PC-9 (cell line): ENCODE measurements at regions not wholly inside any gene's neighbourhood (a gene's known extent, or its start where the extent isn't known, plus 50 kb on each side); places are given as distances from the start of the nearest gene placed in this dataset.

Source experiments
- BruUV-seq: library from RNA; stranded (reverse); fragments of 400-500 nt; replicated peaks from 2 replicates; lab custom pipeline; 2021; lab: Mats Ljungman, UMichigan
- CTCF ChIA-PET: fragments of 300-600 bp; sonication (Branson Sonifier 250); formaldehyde crosslinking; loops from one replicate; lab custom pipeline; 2022; ENCODE audit warnings: antibody characterized with exemption; lab: Charles Lee
- POLR2A ChIA-PET: fragments of 300-600 bp; sonication (Branson Sonifier 250); formaldehyde crosslinking; loops from one replicate; lab custom pipeline; 2022; ENCODE audit warnings: antibody characterized with exemption; ENCODE audit not compliant: unreplicated experiment; lab: Charles Lee
- DNase-seq, 2 experiments: peaks; one replicate each; pipeline versions ENCODE4 v3.0.0 to v3.0.0-alpha.2; 2015 to 2022; ENCODE audit warnings: mixed read lengths in 1 of 2
- H2AFZ ChIP-seq: fragments of 200-600 bp; sonication (generic); 2 replicates; pipeline ENCODE4 v1.8.1; 2017; ENCODE audit warnings: antibody characterized with exemption
- H3F3A ChIP-seq: fragments of 200-600 bp; sonication (generic); 2 replicates; pipeline ENCODE4 v1.8.1; 2017; ENCODE audit warnings: antibody characterized with exemption, mild to moderate bottlenecking, low read depth; ENCODE audit not compliant: insufficient read depth
- H3K27ac ChIP-seq: fragments of 200-600 bp; sonication (generic); 2 replicates; pipeline ENCODE4 v1.6.1; 2016; ENCODE audit warnings: mixed run types
- H3K27me3 ChIP-seq: fragments of 200-600 bp; sonication (generic); 2 replicates; pipeline ENCODE4 v1.6.1; 2016; ENCODE audit warnings: low read depth, mixed run types; ENCODE audit not compliant: insufficient read depth
- H3K36me3 ChIP-seq: fragments of 200-600 bp; sonication (generic); 2 replicates; pipeline ENCODE4 v1.6.1; 2016; ENCODE audit warnings: low read depth, mixed run types
- H3K4me1 ChIP-seq: fragments of 200-600 bp; sonication (generic); replicated peaks from 2 replicates; pipeline ENCODE4 v1.6.1; 2016; ENCODE audit warnings: mixed run types; ENCODE audit not compliant: insufficient read depth
- H3K4me2 ChIP-seq: fragments of 200-600 bp; sonication (generic); 2 replicates; pipeline ENCODE4 v1.6.1; 2017; ENCODE audit warnings: mixed run types
- H3K4me3 ChIP-seq: fragments of 200-600 bp; sonication (generic); 2 replicates; pipeline ENCODE4 v1.6.1; 2016; ENCODE audit warnings: mixed run types
- H3K79me2 ChIP-seq: fragments of 200-600 bp; sonication (generic); 2 replicates; pipeline ENCODE4 v1.6.1; 2017; ENCODE audit warnings: low read depth, mixed run types
- H3K9me2 ChIP-seq: fragments of 200-600 bp; sonication (generic); 2 replicates; pipeline ENCODE4 v1.8.1; 2017; ENCODE audit warnings: mild to moderate bottlenecking; ENCODE audit not compliant: insufficient read depth
- H3K9me3 ChIP-seq: fragments of 200-600 bp; sonication (generic); 2 replicates; pipeline ENCODE4 v1.8.1; 2016; ENCODE audit warnings: low read depth; ENCODE audit not compliant: insufficient read depth
- H4K20me1 ChIP-seq: fragments of 200-600 bp; sonication (generic); 2 replicates; pipeline ENCODE4 v1.8.1; 2017; ENCODE audit not compliant: insufficient read depth
- CTCF ChIP-seq: fragments of 200-600 bp; sonication (generic); conservative IDR thresholded peaks from 2 replicates; pipeline ENCODE4 v1.6.1; 2017; ENCODE audit warnings: mixed run types, antibody characterized with exemption, mild to moderate bottlenecking, moderate library complexity
- EZH2 ChIP-seq: fragments of 200-600 bp; sonication (generic); IDR thresholded peaks from 2 replicates; pipeline ENCODE4 v1.8.0; 2017; ENCODE audit warnings: antibody characterized with exemption, low read depth
- intact Hi-C: fragments of 100-400 bp; cut with micrococcal nuclease; formaldehyde crosslinking; loops from one replicate; pipeline ENCODE4 v1.10.0; 2022; ENCODE audit not compliant: unreplicated experiment

- intact Hi-C loops = no loop called here
- no peak for DNase-seq
- Histone ChIP-seq H3K9me2 (no peaks in the 10 kb centered on the region), H3K4me3 (no peak overlapping the region), H4K20me1 (no peaks in the 10 kb centered on the region), H3K36me3 (no peaks in the 10 kb centered on the region), H2AFZ (no peak overlapping the region), H3K79me2 (no peaks in the 10 kb centered on the region), H3K27ac (no peak overlapping the region), H3K27me3 (peaks cover 96% of the 10 kb centered on the region), H3K9me3 (no peaks in the 10 kb centered on the region), H3K4me2 (no peak overlapping the region), H3F3A (no peaks in the 10 kb centered on the region), H3K4me1 (no peaks in the 10 kb centered on the region)
- ChIA-PET POLR2A (no interaction called here), CTCF (interaction anchor here (0.6 kb wide), 1 partner anchor 53 kb away, joined by 4 read pairs; no protein-coding TSS in a partner anchor)
- no TSS peak for BruUV-seq
- TF ChIP-seq CTCF = no peak
- no peak for TF ChIP-seq EZH2
Measured at GRCh38 chr6:169845426-169846285, 94.2 kb downstream of the ERMARD start.

- no peak overlapping the region for H2AFZ ChIP-seq
- DNase-seq = no peak
- H3K4me1 ChIP-seq = no peaks in the 10 kb centered on the region
- H4K20me1 ChIP-seq = no peaks in the 10 kb centered on the region
- H3K9me3 ChIP-seq = no peaks in the 10 kb centered on the region
- no peak overlapping the region for H3K27ac ChIP-seq
- no peaks in the 10 kb centered on the region for H3F3A ChIP-seq
- no peaks in the 10 kb centered on the region for H3K36me3 ChIP-seq
- peaks cover 89% of the 10 kb centered on the region for H3K27me3 ChIP-seq
- intact Hi-C loops = no loop called here
- ChIA-PET POLR2A (no interaction called here), CTCF (interaction anchor here (0.6 kb wide), 1 partner anchor 53 kb away, joined by 4 read pairs; no protein-coding TSS in a partner anchor)
- no peaks in the 10 kb centered on the region for H3K9me2 ChIP-seq
- no peak overlapping the region for H3K4me3 ChIP-seq
- no peak for TF ChIP-seq EZH2
- no peak for TF ChIP-seq CTCF
- BruUV-seq = no TSS peak
- H3K79me2 ChIP-seq = no peaks in the 10 kb centered on the region
- no peak overlapping the region for H3K4me2 ChIP-seq
Measured at GRCh38 chr6:169844946-169845345, 93.5 kb downstream of the ERMARD start.

DNA sequence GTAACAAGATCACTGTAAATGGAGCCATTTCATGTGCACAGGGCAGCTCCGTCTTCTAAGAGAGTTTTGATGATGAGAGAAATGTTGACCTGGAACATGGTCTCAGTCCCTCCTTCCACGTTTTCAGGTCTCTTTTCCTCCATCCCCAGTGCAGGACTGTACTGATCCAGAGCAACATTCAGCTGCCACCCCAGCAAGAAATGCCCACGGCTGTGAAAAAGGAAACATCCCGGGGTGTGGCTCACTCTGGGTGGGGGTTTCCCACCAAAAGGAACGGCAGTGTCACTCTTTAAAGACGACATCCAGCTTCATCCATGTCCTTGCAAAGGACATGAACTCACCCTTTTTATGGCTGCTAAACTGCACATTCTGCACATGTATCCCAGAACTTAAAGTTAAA lies 92.6 kb downstream of the ERMARD start:
- H4K20me1 ChIP-seq = no peaks in the 10 kb centered on the region
- no peaks in the 10 kb centered on the region for H3K79me2 ChIP-seq
- no peaks in the 10 kb centered on the region for H3K4me1 ChIP-seq
- DNase-seq = no peak
- TF ChIP-seq CTCF (no peak), EZH2 (no peak)
- ChIA-PET CTCF (no interaction called here), POLR2A (no interaction called here)
- H2AFZ ChIP-seq = no peak overlapping the region
- no peak overlapping the region for H3K4me2 ChIP-seq
- intact Hi-C loops = no loop called here
- no peak overlapping the region for H3K27ac ChIP-seq
- H3F3A ChIP-seq = no peaks in the 10 kb centered on the region
- H3K4me3 ChIP-seq = no peak overlapping the region
- H3K9me3 ChIP-seq = no peaks in the 10 kb centered on the region
- no TSS peak for BruUV-seq
- peaks cover 85% of the 10 kb centered on the region for H3K27me3 ChIP-seq
- H3K9me2 ChIP-seq = no peaks in the 10 kb centered on the region
- no peaks in the 10 kb centered on the region for H3K36me3 ChIP-seq
